ENCODE measurements at regions not wholly inside any gene's neighbourhood (a gene's known extent, or its start where the extent isn't known, plus 50 kb on each side); places are given as distances from the start of the nearest gene placed in this dataset.

- TF ChIP-seq SP1 (IDR thresholded peaks at IDR 0.05; ENCODE audit: low read depth): no peak
- no peak for TF ChIP-seq MAX (IDR thresholded peaks at IDR 0.05)
- TF ChIP-seq ZBTB33 (IDR thresholded peaks at IDR 0.05; ENCODE audit: extremely low read depth, insufficient replicate concordance, low read length): no peak
- TF ChIP-seq EGR1 (IDR thresholded peaks at IDR 0.05; ENCODE audit: low read depth): no peak
- TF ChIP-seq ATF3 (IDR thresholded peaks at IDR 0.05): no peak
- TF ChIP-seq RAD21 (IDR thresholded peaks at IDR 0.05; ENCODE audit: low read depth): no peak
- ATAC-seq: no peak
- Histone ChIP-seq H3K36me3 (ENCODE audit: control insufficient read depth in 1 of 2, insufficient read depth in 2 of 2, low read length in 2 of 2) (no peaks in the 10 kb centered on the region), H3K27me3 (ENCODE audit: insufficient read depth, low read length) (0 out of 2 replicates have a peak, but pooled peaks cover 3% of the 10 kb centered on the region), H3K9ac (ENCODE audit: low read length) (no peak overlapping the region), H3K4me2 (ENCODE audit: low read length) (no peak overlapping the region), H3K4me3 (replicated peaks in 1 of 2; ENCODE audit: low read depth in 1 of 2, low read length in 2 of 2) (no peak overlapping the region), H3K9me2 (ENCODE audit: insufficient read depth) (no peaks in the 10 kb centered on the region), H3K4me1 (ENCODE audit: control insufficient read depth in 1 of 2, insufficient read depth in 2 of 2, low read length in 2 of 2) (no peaks in the 10 kb centered on the region), H3K27ac (ENCODE audit: low read depth, low read length) (no peak overlapping the region), H3K9me3 (ENCODE audit: control insufficient read depth in 1 of 2, insufficient read depth in 1 of 2, low read depth in 1 of 2, low read length in 2 of 2) (no peaks in the 10 kb centered on the region), H4K20me1 (ENCODE audit: insufficient read depth) (no peaks in the 10 kb centered on the region), H3K79me2 (ENCODE audit: insufficient read depth, low read length) (no peaks in the 10 kb centered on the region), H2AFZ (ENCODE audit: low read depth, low read length, poor library complexity, severe bottlenecking) (no peak overlapping the region)
- no peak for DNase-seq (ENCODE audit: low read depth, low spot score)
- intact Hi-C loops (cut with micrococcal nuclease): no loop called here
- POLR2A ChIA-PET: no interaction called here
- RAD21 ChIA-PET (ENCODE audit: low non-redundant PET in 1 of 2, low total read pairs in 2 of 2, uncharacterized antibody in 2 of 2, unreplicated experiment in 2 of 2): no interaction called here
- no TSS peak for BruUV-seq (replicated peaks)
- CTCF ChIA-PET: no interaction called here
Measured at GRCh38 chr18:70663141-70663540, 374.3 kb downstream of the SOCS6 start.

GRCh38 chr18:70662588-70662987 lies 373.7 kb downstream of the SOCS6 start:
- no TSS peak for BruUV-seq (replicated peaks)
- 0 out of 2 replicates have a peak, but pooled peaks cover 3% of the 10 kb centered on the region for H3K27me3 ChIP-seq (ENCODE audit: insufficient read depth, low read length)
- H3K36me3 ChIP-seq (ENCODE audit: control insufficient read depth in 1 of 2, insufficient read depth in 2 of 2, low read length in 2 of 2): no peaks in the 10 kb centered on the region
- intact Hi-C loops (cut with micrococcal nuclease): no loop called here
- no peak overlapping the region for H2AFZ ChIP-seq (ENCODE audit: low read depth, low read length, poor library complexity, severe bottlenecking)
- ChIA-PET CTCF (no interaction called here), RAD21 (ENCODE audit: low non-redundant PET in 1 of 2, low total read pairs in 2 of 2, uncharacterized antibody in 2 of 2, unreplicated experiment in 2 of 2) (no interaction called here), POLR2A (no interaction called here)
- ATAC-seq: no peak
- H3K4me2 ChIP-seq (ENCODE audit: low read length): no peak overlapping the region
- H3K4me3 ChIP-seq (replicated peaks in 1 of 2; ENCODE audit: low read depth in 1 of 2, low read length in 2 of 2): no peak overlapping the region
- no peaks in the 10 kb centered on the region for H3K4me1 ChIP-seq (ENCODE audit: control insufficient read depth in 1 of 2, insufficient read depth in 2 of 2, low read length in 2 of 2)
- DNase-seq (ENCODE audit: low read depth, low spot score): no peak
- no peak overlapping the region for H3K9ac ChIP-seq (ENCODE audit: low read length)
- H3K27ac ChIP-seq (ENCODE audit: low read depth, low read length): no peak overlapping the region
- no peaks in the 10 kb centered on the region for H3K9me2 ChIP-seq (ENCODE audit: insufficient read depth)
- H3K9me3 ChIP-seq (ENCODE audit: control insufficient read depth in 1 of 2, insufficient read depth in 1 of 2, low read depth in 1 of 2, low read length in 2 of 2): no peaks in the 10 kb centered on the region
- H3K79me2 ChIP-seq (ENCODE audit: insufficient read depth, low read length): no peaks in the 10 kb centered on the region
- H4K20me1 ChIP-seq (ENCODE audit: insufficient read depth): no peaks in the 10 kb centered on the region
- TF ChIP-seq ZBTB33 (IDR thresholded peaks at IDR 0.05; ENCODE audit: extremely low read depth, insufficient replicate concordance, low read length) (no peak), RAD21 (IDR thresholded peaks at IDR 0.05; ENCODE audit: low read depth) (no peak), EGR1 (IDR thresholded peaks at IDR 0.05; ENCODE audit: low read depth) (no peak), JUND (IDR thresholded peaks at IDR 0.05) (no peak), EZH2phosphoT487 (IDR thresholded peaks at IDR 0.05; ENCODE audit: borderline replicate concordance) (no peak), EZH2 (IDR thresholded peaks at IDR 0.05) (no peak), FOSL1 (IDR thresholded peaks at IDR 0.05; ENCODE audit: low read depth) (no peak), REST (IDR thresholded peaks at IDR 0.05; ENCODE audit: low read depth) (no peak)

Measured in HCT116 (cell line).